HG03520 (cell line): ENCODE measurements at regions not wholly inside any gene's neighbourhood (a gene's known extent, or its start where the extent isn't known, plus 50 kb on each side); places are given as distances from the start of the nearest gene placed in this dataset.
A peak's percentile ranks its signal among the peaks of the same experiment; 100 is the strongest.
"Not testable (repeated sequence)": the region's sequence is repeated elsewhere in the genome, so short reads cannot be mapped to it uniquely, and the experiment has no call there.

Experiments
- ATAC-seq: cut with Tn5 transposase; IDR thresholded peaks from one replicate; pipeline ENCODE4 v1.9.1; 2021; ENCODE audit warnings: mild to moderate bottlenecking, moderate library complexity; ENCODE audit not compliant: unreplicated experiment

- not testable (repeated sequence) for ATAC-seq
Measured at GRCh38 chr14:105691321-105692109, 165.1 kb downstream of the TMEM121 start.

GRCh38 chr14:105692110-105692685, 165.8 kb downstream of the TMEM121 start:
- not testable (repeated sequence) for ATAC-seq

GRCh38 chr14:105694961-105695360, 168.6 kb downstream of the TMEM121 start:
- ATAC-seq: no peak

- ATAC-seq: peak; percentile 68
Measured at GRCh38 chr14:105696388-105696787, 170.0 kb downstream of the TMEM121 start.

- not testable (repeated sequence) for ATAC-seq
Measured at GRCh38 chr14:105697414-105697813, 171.0 kb downstream of the TMEM121 start.

GRCh38 chr14:105697955-105698354, 171.6 kb downstream of the TMEM121 start:
- not testable (repeated sequence) for ATAC-seq

- ATAC-seq: not testable (repeated sequence)
Measured at GRCh38 chr14:105698940-105699556, 172.7 kb downstream of the TMEM121 start.

- ATAC-seq: not testable (repeated sequence)
Measured at GRCh38 chr14:105699706-105700105, 173.3 kb downstream of the TMEM121 start.

DNA sequence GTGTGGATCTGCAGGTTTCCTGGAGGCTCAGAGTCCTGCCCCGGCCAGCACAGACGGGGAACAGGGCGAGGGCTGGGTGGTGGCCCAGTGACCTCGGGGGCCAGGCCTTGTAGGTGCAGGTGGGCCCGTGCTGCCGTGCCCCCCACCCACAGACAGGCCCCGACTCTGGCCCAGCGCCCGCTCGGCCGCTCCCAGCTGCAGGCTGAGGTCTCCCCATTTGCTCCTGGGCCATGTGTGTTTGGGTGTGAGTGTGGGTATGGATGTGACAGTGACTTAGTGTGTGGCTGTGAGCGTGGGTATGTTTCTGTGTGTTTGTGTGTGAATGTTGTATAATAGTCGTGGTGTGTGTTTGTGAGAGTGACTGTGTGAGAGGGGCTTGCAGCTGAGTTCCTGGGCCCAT, 173.8 kb downstream of the TMEM121 start:
- not testable (repeated sequence) for ATAC-seq

DNA sequence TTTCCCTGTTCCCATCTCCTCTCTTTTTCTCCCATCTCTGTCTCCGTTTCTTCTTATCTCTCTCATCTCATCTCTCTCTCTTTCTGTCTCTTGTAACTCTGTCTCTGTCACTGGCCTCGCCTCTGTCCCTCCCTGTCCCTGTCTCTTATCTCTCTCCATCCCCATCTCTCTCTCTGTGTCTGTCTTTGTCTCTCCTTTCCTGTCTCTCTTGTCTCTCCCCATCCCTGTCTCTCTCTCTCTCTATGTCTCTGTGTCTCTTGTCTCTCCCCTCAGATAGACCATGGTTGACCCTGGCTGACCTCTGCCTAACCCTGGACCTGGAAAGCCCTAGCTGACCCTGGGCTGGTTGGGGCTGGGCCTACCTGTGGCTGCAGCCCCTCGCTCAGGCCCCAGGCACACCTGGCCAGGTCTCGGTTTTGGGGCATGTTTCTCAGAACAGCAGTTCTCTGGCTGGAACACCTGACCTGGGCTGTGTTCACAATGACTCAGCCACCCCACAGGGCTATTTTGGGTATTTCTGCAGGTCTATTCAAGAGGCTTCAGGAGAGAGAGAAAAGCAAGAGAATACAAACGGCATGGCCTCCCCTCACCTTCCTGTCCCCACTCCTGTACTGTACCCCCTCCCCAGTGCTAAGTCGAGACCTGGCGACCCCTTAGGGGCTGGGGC, 174.4 kb downstream of the TMEM121 start:
- ATAC-seq: no peak

DNA sequence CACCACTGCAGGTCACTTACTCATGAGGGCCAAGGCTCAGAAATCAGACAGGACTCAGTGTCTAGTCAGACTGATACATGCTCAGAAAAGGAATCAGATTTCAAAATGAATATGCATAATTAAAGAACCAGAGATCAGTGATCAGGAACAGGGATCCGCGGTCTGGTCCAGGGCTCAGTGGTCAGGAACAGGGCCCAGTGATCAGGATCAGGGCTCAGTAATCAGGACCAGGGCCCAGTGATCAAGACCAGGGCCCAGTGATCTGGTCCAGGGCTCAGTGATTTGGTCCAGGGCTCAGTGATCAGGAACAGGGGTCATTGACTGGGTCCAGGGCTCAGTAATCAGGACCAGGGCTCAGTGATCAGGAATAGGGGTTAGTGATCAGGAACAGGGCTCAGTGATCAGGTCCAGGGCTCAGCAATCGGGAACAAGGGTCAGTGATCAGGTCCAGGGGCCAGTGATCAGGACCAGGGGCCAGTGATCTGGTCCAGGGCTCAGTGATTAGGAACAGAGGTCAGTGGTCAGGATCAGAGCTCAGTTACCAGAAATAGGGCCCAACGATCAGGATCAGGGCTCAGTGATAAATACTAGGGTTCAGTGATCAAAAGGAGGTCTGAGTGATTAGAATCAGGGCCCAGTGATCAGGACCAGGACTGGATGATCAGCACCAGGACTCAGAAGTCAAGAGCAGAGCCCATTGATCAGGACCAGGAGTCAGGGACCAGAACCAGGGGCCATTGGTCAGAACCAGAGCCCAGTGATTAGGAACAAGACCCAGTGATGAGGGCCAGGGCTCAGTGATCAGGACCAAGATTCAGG, 175.3 kb downstream of the TMEM121 start:
- ATAC-seq: no peak

GRCh38 chr14:105702275-105702817, 176.0 kb downstream of the TMEM121 start:
- ATAC-seq: no peak

DNA sequence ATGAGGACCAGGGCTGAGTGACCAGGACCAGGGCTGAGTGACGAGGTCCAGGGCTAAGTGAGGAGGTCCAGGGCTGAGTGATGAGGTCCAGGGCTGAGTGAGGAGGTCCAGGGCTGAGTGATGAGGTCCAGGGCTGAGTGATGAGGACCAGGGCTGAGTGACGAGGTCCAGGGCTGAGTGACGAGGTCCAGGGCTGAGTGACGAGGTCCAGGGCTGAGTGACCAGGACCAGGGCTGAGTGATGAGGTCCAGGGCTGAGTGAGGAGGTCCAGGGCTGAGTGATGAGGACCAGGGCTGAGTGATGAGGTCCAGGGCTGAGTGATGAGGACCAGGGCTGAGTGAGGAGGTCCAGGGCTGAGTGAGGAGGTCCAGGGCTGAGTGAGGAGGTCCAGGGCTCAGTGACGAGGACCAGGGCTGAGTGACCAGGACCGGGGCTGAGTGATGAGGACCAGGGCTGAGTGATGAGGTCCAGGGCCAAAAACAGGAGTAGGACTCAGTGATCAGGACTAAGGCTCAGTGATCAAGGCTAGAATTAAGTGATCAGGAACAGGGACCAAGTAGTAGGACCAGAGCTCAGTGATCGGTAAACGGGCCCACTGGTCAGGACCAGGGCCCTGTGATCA, 176.8 kb downstream of the TMEM121 start:
- not testable (repeated sequence) for ATAC-seq

GRCh38 chr14:105704091-105704490, 177.7 kb downstream of the TMEM121 start:
- ATAC-seq: not testable (repeated sequence)

GRCh38 chr14:105704492-105704891, 178.1 kb downstream of the TMEM121 start:
- not testable (repeated sequence) for ATAC-seq

- ATAC-seq: not testable (repeated sequence)
Measured at GRCh38 chr14:105705512-105705861, 179.1 kb downstream of the TMEM121 start.

- not testable (repeated sequence) for ATAC-seq
Measured at GRCh38 chr14:105705862-105706700, 179.7 kb downstream of the TMEM121 start.

GRCh38 chr14:105706701-105707019, 180.3 kb downstream of the TMEM121 start:
- not testable (repeated sequence) for ATAC-seq

DNA sequence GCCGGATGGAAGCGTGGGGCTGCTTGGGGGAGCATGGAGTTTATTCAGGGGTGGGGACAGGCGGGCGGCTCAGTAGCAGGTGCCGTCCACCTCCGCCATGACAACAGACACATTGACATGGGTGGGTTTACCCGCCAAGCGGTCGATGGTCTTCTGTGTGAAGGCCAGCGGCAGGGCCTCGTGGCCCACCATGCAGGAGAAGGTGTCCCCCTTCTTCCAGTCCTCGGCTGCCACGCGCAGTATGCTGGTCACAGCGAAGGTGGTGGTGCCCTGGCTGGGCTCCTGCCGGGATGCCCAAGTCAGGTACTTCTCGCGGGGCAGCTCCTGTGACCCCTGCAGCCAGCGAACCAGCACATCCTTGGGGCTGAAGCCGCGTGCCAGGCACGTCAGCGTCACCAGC, 180.7 kb downstream of the TMEM121 start:
- not testable (repeated sequence) for ATAC-seq
